HG02571 (cell line): ENCODE measurements at regions not wholly inside any gene's neighbourhood (a gene's known extent, or its start where the extent isn't known, plus 50 kb on each side); places are given as distances from the start of the nearest gene placed in this dataset.

Experiments
- ATAC-seq: cut with Tn5 transposase; IDR thresholded peaks from one replicate; pipeline ENCODE4 v1.9.1; 2021; ENCODE audit warnings: mild to moderate bottlenecking, moderate library complexity; ENCODE audit not compliant: unreplicated experiment

- ATAC-seq = no peak
These were observed 68.1 kb upstream of the SFMBT2 start for GRCh38 chr10:7478727-7479457.

- no peak for ATAC-seq
These were observed 66.9 kb upstream of the SFMBT2 start for GRCh38 chr10:7477538-7478334.

- no peak for ATAC-seq
These were observed 65.1 kb upstream of the SFMBT2 start for GRCh38 chr10:7475939-7476338.

GRCh38 chr10:7475046-7475911, 64.4 kb upstream of the SFMBT2 start:
- no peak for ATAC-seq

- no peak for ATAC-seq
These were observed 63.6 kb upstream of the SFMBT2 start for GRCh38 chr10:7474388-7474787.

GRCh38 chr10:7473474-7473873, 62.6 kb upstream of the SFMBT2 start:
- ATAC-seq = no peak

GRCh38 chr10:7471720-7472367, 61.0 kb upstream of the SFMBT2 start:
- peak; percentile 88 for ATAC-seq

GRCh38 chr10:7470371-7470770, 59.5 kb upstream of the SFMBT2 start:
- no peak for ATAC-seq

GRCh38 chr10:7467031-7467667, 56.3 kb upstream of the SFMBT2 start:
- ATAC-seq = no peak

GRCh38 chr10:7464691-7465090, 53.9 kb upstream of the SFMBT2 start:
- ATAC-seq = no peak
